DMS79 treated with DMSO at 0.1 percent for 48 hours (cell line): ENCODE measurements at regions not wholly inside any gene's neighbourhood (a gene's known extent, or its start where the extent isn't known, plus 50 kb on each side); places are given as distances from the start of the nearest gene placed in this dataset.
"Not testable (repeated sequence)": the region's sequence is repeated elsewhere in the genome, so short reads cannot be mapped to it uniquely, and the experiment has no call there.

Experiments used
- DNase-seq: peaks from one replicate; lab custom pipeline; 2025; lab: John Stamatoyannopoulos, UW

- DNase-seq = not testable (repeated sequence)
These were observed 215.0 kb downstream of the STIM2 start for GRCh38 chr4:27075603-27076002.

- DNase-seq = no peak
These were observed 218.4 kb downstream of the STIM2 start for GRCh38 chr4:27078934-27079455.

GRCh38 chr4:27081675-27082586 is 221.3 kb downstream of the STIM2 start:
- no peak for DNase-seq

GRCh38 chr4:27082776-27083175 is 222.1 kb downstream of the STIM2 start:
- DNase-seq = no peak

DNA sequence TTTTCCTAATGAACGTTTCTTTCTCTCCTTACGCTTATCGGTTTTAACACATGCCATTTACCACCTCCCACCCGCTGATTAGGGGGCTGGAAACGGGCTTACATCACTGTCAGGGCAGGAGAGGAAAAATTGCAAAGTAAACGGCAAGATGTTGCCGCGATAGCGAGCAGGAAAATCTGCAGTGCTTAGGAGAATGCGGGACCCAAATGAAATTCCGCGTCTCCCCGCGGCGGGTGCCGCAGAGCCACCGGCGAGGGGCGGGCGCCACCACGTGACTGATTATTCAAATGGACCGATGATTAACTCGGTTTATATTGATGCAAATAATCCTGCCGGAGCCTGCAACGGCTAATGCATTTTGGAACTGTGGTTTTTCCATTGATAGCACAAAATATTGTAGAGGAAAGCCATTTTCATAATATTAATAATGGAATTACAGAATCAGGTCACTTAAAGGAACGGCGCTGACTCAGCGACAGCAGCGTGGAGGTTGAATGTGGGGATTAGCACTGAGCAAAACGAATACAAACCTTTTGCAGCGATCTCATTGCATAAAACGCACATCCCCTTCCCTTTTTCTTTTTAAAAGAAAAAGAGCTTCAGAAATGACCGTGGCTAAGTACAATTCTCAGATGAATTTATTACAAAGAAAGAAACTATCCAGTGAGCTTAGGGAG is 224.2 kb downstream of the STIM2 start:
- DNase-seq = no peak

DNA sequence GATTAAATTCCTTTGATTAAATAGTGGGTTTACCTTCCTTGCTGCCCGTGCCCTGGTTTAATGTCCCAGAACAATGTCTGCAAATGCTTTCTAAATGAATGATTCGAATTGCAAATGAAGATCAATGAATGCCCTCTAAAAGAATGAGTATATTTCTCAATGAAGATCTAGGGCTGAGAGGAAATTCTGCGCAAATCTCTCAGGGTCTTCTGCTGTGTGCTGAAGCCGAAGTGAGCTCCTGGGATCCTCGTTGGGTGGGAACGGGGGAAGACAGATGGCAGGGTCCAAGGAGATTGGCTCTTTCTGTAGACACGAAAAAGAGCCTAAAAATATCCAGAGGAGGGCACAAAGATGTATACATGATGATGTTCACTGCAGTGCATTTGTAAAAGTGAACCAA is 224.8 kb downstream of the STIM2 start:
- no peak for DNase-seq

- DNase-seq = no peak
These were observed 226.8 kb downstream of the STIM2 start for GRCh38 chr4:27087306-27088045.

GRCh38 chr4:27088491-27088890 is 227.8 kb downstream of the STIM2 start:
- DNase-seq = no peak

- DNase-seq = no peak
These were observed 228.5 kb downstream of the STIM2 start for GRCh38 chr4:27089186-27089585.

GRCh38 chr4:27090406-27090805 is 229.8 kb downstream of the STIM2 start:
- no peak for DNase-seq

DNA sequence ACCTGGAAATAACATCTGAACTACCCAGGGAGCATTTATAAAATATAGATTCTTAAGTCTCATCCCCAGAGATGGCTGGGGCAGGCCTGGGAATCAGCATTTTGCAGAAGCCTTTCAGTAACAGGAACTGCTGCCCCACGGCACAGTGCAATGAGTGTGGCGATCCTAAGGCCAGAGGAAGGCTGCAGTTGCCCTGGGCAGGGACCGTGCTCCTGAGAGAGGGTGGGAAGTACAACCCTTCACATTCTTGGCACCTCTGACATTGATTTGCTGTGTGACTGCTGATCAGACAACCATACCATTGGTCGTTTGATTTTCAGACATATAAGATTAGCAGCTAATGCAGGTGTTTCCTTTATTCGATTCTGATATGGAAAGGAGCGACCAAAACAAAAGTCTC is 233.6 kb downstream of the STIM2 start:
- DNase-seq = no peak

- no peak for DNase-seq
These were observed 234.1 kb downstream of the STIM2 start for GRCh38 chr4:27094783-27095182.

- no peak for DNase-seq
These were observed 235.6 kb downstream of the STIM2 start for GRCh38 chr4:27096142-27096824.

DNA sequence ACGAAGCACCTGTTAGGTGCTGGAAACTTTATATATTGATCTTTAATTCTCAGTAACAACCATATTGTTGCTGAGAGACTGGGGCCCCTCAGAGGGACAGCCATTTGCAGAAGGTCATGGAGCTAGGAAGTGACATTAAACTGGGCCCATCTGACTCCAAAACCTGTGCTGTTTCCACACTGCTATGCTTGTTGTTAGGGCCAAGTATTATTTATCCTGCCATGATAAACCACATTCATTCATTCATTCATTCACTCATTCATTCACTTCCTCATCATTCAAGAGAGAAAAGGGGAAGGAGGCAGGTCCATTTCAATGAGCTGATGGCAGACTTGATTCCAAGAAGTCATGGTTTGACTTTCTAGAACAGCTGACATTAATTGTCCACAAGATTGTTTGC is 237.4 kb downstream of the STIM2 start:
- no peak for DNase-seq

GRCh38 chr4:27100713-27101112 is 240.1 kb downstream of the STIM2 start:
- no peak for DNase-seq

DNA sequence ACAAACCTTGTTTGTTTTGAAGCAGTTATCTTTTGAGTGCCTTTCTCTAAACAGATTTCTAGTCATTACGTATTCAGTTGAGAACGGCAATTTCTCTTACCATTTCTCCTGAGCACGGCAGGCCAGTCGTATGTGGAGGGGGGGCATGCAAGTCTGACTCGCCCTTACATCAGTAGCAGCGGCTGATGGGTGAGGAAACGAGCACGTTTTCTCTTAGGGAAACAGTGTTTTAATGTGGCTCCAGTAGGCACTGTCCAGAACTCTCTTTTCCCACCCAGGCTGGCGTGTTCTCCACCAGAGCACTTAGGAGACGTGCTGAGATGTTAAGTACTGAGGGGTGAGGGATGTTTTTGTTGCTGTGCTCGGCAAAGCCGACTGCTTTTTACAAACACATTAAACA is 240.5 kb downstream of the STIM2 start:
- no peak for DNase-seq

- DNase-seq = no peak
These were observed 240.9 kb downstream of the STIM2 start for GRCh38 chr4:27101561-27101960.

DNA sequence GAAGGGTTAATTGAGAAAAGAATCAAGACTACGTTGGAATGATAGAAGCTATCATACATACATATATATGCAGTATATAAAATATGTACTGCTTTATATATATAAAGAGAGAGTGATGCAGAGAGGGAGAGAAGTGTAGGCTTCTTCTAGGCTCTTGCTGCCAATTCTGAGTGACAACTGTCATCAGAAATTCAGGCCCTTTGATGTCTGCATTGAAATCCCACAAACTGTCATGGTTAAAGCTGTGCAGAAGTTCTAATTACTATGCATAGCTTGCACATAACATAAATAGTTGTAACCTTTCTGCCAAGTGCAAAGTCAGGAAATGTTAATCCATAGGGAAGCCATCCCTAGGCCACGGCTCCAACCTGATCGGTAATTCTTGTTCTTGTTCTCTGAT is 251.0 kb downstream of the STIM2 start:
- no peak for DNase-seq

DNA sequence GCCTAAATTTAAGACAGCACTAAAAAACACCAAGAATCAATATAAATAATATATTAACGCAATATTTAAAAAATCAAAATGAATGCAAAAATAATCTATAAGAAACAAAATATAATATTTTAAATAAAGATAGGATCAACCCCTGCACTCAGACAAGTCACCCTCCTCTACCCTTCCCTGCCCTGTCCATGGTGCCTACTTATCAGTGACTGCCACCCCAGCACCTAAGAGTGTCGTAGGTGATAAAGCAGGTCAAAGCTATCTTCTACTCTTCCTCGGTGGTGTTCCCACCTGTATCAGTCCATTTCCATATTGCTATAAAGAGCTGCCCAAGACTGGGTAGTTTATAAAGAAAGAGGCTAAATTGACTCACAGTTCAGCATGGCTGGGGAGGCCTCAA is 251.9 kb downstream of the STIM2 start:
- DNase-seq = no peak

DNA sequence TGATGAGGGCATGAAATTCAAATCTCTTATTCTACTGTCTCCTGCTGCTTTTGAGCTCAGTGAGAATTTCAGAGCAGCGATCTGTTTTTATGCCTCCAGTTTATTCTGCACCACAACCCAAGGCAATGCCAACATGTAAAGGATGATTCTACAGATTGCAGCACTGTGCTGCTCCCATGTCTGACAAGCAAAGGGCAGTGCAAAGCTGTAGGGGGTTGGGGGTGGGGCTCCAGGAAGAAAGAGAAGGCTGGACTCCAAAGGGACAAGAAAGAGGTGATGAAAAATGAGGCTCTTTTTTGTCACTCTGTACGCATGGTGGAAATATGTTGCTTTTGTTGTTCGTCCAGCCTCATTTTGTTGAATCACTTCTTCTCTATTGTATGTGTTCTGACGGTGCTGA is 254.6 kb downstream of the STIM2 start:
- DNase-seq = no peak

GRCh38 chr4:27117453-27117852 is 256.8 kb downstream of the STIM2 start:
- DNase-seq = no peak

DNA sequence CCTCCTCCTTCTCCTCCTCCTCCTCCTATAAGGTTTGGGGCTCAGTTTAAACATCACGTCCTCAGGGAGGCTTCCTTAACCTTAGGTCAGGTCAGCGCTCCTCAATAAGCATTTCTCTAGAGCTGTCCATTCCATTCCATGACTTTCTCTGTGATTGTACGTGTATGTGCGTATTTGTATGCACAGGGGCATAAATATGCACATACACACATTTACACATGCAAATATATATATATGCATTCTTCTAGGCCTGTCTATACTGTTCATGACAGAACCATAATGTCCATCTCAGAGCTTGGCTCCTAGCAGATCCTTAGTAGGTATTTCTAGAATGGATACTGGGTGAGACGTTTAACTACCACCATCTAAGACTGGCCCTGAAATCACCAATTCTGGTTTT is 258.6 kb downstream of the STIM2 start:
- DNase-seq = no peak
